ENCODE measurements at regions not wholly inside any gene's neighbourhood (a gene's known extent, or its start where the extent isn't known, plus 50 kb on each side); places are given as distances from the start of the nearest gene placed in this dataset.

GRCh38 chr11:134994431-134994830 is 582.4 kb upstream of the B3GAT1 start:
- no peak for TF ChIP-seq CTCF (conservative IDR thresholded peaks at IDR 0.05; ENCODE audit: low read length)
- TF ChIP-seq EZH2phosphoT487 (IDR thresholded peaks at IDR 0.05; ENCODE audit: borderline replicate concordance): no peak

All from Loucy (cell line).